Loucy (cell line): ENCODE measurements at regions not wholly inside any gene's neighbourhood (a gene's known extent, or its start where the extent isn't known, plus 50 kb on each side); places are given as distances from the start of the nearest gene placed in this dataset.

ENCODE experiments used
- H2AFZ ChIP-seq: fragments of 200-600 bp; sonication (generic); 2 replicates; pipeline ENCODE4 v1.6.0; 2016; ENCODE audit warnings: antibody characterized with exemption, mild to moderate bottlenecking, low read length, moderate library complexity
- H3F3A ChIP-seq: fragments of 200-600 bp; 2 replicates; pipeline ENCODE4 v1.6.0; 2016; ENCODE audit warnings: antibody characterized with exemption, low read depth, mild to moderate bottlenecking
- H3K27me3 ChIP-seq: fragments of 200-600 bp; sonication (generic); 2 replicates; pipeline ENCODE4 v1.6.1; 2014; ENCODE audit warnings: low read length, mild to moderate bottlenecking; ENCODE audit not compliant: insufficient read depth, poor library complexity, severe bottlenecking
- H3K36me3 ChIP-seq: fragments of 200-600 bp; sonication (generic); 2 replicates; pipeline ENCODE4 v1.6.1; 2016; ENCODE audit warnings: low read length; ENCODE audit not compliant: insufficient read depth
- H3K4me1 ChIP-seq: fragments of 200-600 bp; sonication (generic); 2 replicates; pipeline ENCODE4 v1.5.1; 2014; ENCODE audit warnings: low read length, mild to moderate bottlenecking; ENCODE audit not compliant: insufficient read depth, poor library complexity, severe bottlenecking
- H3K4me2 ChIP-seq: fragments of 200-600 bp; sonication (generic); 2 replicates; pipeline ENCODE4 v1.6.0; 2014; ENCODE audit warnings: antibody characterized with exemption, low read length, low read depth, mild to moderate bottlenecking; ENCODE audit not compliant: poor library complexity, severe bottlenecking
- H3K4me3 ChIP-seq: fragments of 200-600 bp; sonication (generic); 2 replicates; pipeline ENCODE4 v1.5.1; 2014; ENCODE audit warnings: low read length, mild to moderate bottlenecking, mixed read lengths; ENCODE audit not compliant: poor library complexity, severe bottlenecking
- H3K79me2 ChIP-seq: fragments of 200-600 bp; sonication (generic); 2 replicates; pipeline ENCODE4 v1.6.1; 2014; ENCODE audit warnings: low read length; ENCODE audit not compliant: insufficient read depth
- H3K9ac ChIP-seq: fragments of 200-600 bp; sonication (generic); 2 replicates; pipeline ENCODE4 v1.6.0; 2014; ENCODE audit warnings: mild to moderate bottlenecking, low read depth, low read length, moderate library complexity; ENCODE audit not compliant: poor library complexity, severe bottlenecking
- H3K9me2 ChIP-seq: fragments of 200-600 bp; sonication (generic); replicated peaks from 2 replicates; pipeline ENCODE4 v1.6.1; 2016; ENCODE audit warnings: low read depth, low read length, mixed read lengths
- H3K9me3 ChIP-seq: fragments of 200-600 bp; sonication (generic); 2 replicates; pipeline ENCODE4 v1.6.1; 2014; ENCODE audit warnings: mild to moderate bottlenecking, antibody characterized with exemption, low read length, low read depth; ENCODE audit not compliant: insufficient read depth
- H4K20me1 ChIP-seq: fragments of 200-600 bp; sonication (generic); 2 replicates; pipeline ENCODE4 v1.6.0; 2014; ENCODE audit warnings: antibody characterized with exemption, low read length, mild to moderate bottlenecking; ENCODE audit not compliant: insufficient read depth, poor library complexity, severe bottlenecking
- EZH2phosphoT487 ChIP-seq: fragments of 200-600 bp; IDR thresholded peaks from 2 replicates; pipeline ENCODE4 v1.6.1; 2018; ENCODE audit warnings: antibody characterized with exemption, mild to moderate bottlenecking, moderate library complexity, borderline replicate concordance
- TF ChIP-seq, protein P1 (sequence below): fragments of 200-600 bp; sonication (generic); conservative IDR thresholded peaks from 2 replicates; pipeline ENCODE4 v1.5.1; 2014; ENCODE audit warnings: mild to moderate bottlenecking, antibody characterized with exemption, low read length

- Histone ChIP-seq H3K4me1 (no peaks in the 10 kb centered on the region), H4K20me1 (no peaks in the 10 kb centered on the region), H2AFZ (no peak overlapping the region), H3K9ac (no peak overlapping the region), H3K27me3 (no peaks in the 10 kb centered on the region), H3K4me3 (no peak overlapping the region), H3K4me2 (no peak overlapping the region), H3K9me3 (no peaks in the 10 kb centered on the region), H3F3A (no peaks in the 10 kb centered on the region), H3K9me2 (no peaks in the 10 kb centered on the region), H3K79me2 (no peaks in the 10 kb centered on the region), H3K36me3 (no peaks in the 10 kb centered on the region)
- TF ChIP-seq, protein P1, sequence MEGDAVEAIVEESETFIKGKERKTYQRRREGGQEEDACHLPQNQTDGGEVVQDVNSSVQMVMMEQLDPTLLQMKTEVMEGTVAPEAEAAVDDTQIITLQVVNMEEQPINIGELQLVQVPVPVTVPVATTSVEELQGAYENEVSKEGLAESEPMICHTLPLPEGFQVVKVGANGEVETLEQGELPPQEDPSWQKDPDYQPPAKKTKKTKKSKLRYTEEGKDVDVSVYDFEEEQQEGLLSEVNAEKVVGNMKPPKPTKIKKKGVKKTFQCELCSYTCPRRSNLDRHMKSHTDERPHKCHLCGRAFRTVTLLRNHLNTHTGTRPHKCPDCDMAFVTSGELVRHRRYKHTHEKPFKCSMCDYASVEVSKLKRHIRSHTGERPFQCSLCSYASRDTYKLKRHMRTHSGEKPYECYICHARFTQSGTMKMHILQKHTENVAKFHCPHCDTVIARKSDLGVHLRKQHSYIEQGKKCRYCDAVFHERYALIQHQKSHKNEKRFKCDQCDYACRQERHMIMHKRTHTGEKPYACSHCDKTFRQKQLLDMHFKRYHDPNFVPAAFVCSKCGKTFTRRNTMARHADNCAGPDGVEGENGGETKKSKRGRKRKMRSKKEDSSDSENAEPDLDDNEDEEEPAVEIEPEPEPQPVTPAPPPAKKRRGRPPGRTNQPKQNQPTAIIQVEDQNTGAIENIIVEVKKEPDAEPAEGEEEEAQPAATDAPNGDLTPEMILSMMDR = no peak
- TF ChIP-seq EZH2phosphoT487 = no peak
Observed at GRCh38 chr15:58380280-58380945, 51.4 kb upstream of the LIPC start.

DNA sequence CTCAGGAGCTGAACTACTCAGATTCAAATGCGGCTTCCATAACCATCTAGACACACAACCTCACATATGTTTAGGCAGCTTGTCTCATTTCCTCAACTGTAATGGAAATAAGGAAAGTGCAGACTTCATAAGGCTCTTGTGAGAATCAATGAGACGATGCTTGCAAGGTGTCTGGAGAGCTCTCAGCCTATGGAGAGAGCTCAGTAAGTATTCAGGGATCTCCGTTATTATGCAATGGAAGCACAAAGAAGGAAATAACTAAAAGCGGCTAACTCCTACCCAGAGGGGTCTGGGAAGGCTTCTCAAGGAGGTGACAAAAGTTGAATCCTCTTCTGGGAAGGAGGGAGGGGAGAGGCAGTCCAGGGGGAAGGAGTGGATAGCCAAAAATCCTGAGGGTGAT is 50.1 kb upstream of the LIPC start:
- H4K20me1 ChIP-seq = no peaks in the 10 kb centered on the region
- no peaks in the 10 kb centered on the region for H3K4me1 ChIP-seq
- no peak overlapping the region for H3K9ac ChIP-seq
- H3K4me2 ChIP-seq = no peak overlapping the region
- no peaks in the 10 kb centered on the region for H3K27me3 ChIP-seq
- H3K79me2 ChIP-seq = no peaks in the 10 kb centered on the region
- no peaks in the 10 kb centered on the region for H3K9me3 ChIP-seq
- no peak overlapping the region for H2AFZ ChIP-seq
- TF ChIP-seq, protein P1 = no peak
- no peak for TF ChIP-seq EZH2phosphoT487
- H3K36me3 ChIP-seq = no peaks in the 10 kb centered on the region
- H3K9me2 ChIP-seq = no peaks in the 10 kb centered on the region
- H3K4me3 ChIP-seq = no peak overlapping the region
- H3F3A ChIP-seq = no peaks in the 10 kb centered on the region
